Kidney (tissue), 13 donors: ENCODE measurements at regions not wholly inside any gene's neighbourhood (a gene's known extent, or its start where the extent isn't known, plus 50 kb on each side); places are given as distances from the start of the nearest gene placed in this dataset.
"Not testable (repeated sequence)": the region's sequence is repeated elsewhere in the genome, so short reads cannot be mapped to it uniquely, and the experiment has no call there.

Source experiments
- DNase-seq, 5 donors: peaks; one replicate each; pipeline ENCODE4 v3.0.0-alpha.2; 2013 to 2020
- FAIRE-seq: peaks from 2 replicates; lab custom pipeline; 2012; peaks lifted over from hg19 to GRCh38; lab: Jason Lieb, UNC
- H3K27ac ChIP-seq, 2 donors: one replicate each; pipeline ENCODE4 v1.7.0; 2013; ENCODE audit warnings: low read depth in 2 of 2, low read length in 2 of 2, inconsistent platforms in 1 of 2
- H3K27me3 ChIP-seq: one replicate; pipeline ENCODE4 v1.7.1; 2013; ENCODE audit warnings: low read length, inconsistent platforms; ENCODE audit not compliant: control insufficient read depth, insufficient read depth
- H3K36me3 ChIP-seq, 3 donors: one replicate each; pipeline versions ENCODE4 v1.7.0 to v1.7.1; 2013; ENCODE audit warnings: low read length in 3 of 3, control low read depth in 1 of 3, inconsistent platforms in 1 of 3; ENCODE audit not compliant: insufficient read depth in 3 of 3, control insufficient read depth in 2 of 3
- H3K4me1 ChIP-seq, 3 donors: one replicate each; pipeline versions ENCODE4 v1.7.0 to v1.7.1; 2013; ENCODE audit warnings: low read length in 3 of 3, inconsistent platforms in 1 of 3, low read depth in 1 of 3; ENCODE audit not compliant: control insufficient read depth in 2 of 3, insufficient read depth in 2 of 3
- H3K4me3 ChIP-seq, 3 donors: one replicate each; pipeline versions ENCODE4 v1.7.0 to v1.8.1; 2013; ENCODE audit warnings: low read length in 3 of 3, control low read depth in 1 of 3, inconsistent platforms in 1 of 3
- H3K9ac ChIP-seq, 3 donors: one replicate each; pipeline versions ENCODE4 v1.7.0 to v1.7.1; 2013; ENCODE audit warnings: low read length in 3 of 3, control low read depth in 1 of 3, inconsistent platforms in 1 of 3
- H3K9me3 ChIP-seq, 3 donors: one replicate each; pipeline versions ENCODE4 v1.7.0 to v1.7.1; 2013; ENCODE audit warnings: low read length in 3 of 3, control low read depth in 1 of 3, inconsistent platforms in 1 of 3; ENCODE audit not compliant: control insufficient read depth in 2 of 3, insufficient read depth in 1 of 3
- intact Hi-C: fragments of 100-400 bp; cut with DNase I; formaldehyde crosslinking; loops from one replicate; pipeline ENCODE4 v1.11.1; 2022
- TF ChIP-seq, protein P1 (sequence below): IDR thresholded peaks from 3 replicates; pipeline ENCODE4 v1.5.1; 2012; ENCODE audit warnings: mild to moderate bottlenecking, moderate library complexity, borderline replicate concordance; ENCODE audit not compliant: insufficient read depth; ENCODE audit errors: extremely low read depth
- donor health status: control.
- donor health status: control.
- donor health status: control.
- donor health status: control.
- donor health status: control.
- donor health status: DM: yes; HTN: yes; CAD: no.
- donor health status: Normal renal cell carcinoma (clear cell type).

DNA sequence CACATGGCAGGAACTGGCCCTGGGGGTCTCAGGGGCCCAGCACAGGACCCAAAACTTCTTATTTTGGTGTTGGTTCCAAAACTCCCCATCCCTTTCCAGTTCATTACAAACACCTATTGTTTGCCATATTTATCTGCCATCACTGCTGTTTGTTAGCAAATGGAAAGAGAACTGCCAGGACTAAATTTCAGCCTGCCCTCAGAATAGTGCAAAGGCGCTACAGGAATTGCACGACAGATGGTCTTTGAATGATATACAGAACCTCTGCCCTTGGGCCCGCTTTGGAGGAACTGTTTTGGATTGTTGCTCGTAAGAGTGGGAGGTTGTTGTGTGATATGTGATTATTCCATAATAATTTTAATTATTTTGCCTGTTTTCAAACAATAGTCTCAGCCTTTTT is 199.0 kb upstream of the FBXL4 start:
- TF ChIP-seq, protein P1, sequence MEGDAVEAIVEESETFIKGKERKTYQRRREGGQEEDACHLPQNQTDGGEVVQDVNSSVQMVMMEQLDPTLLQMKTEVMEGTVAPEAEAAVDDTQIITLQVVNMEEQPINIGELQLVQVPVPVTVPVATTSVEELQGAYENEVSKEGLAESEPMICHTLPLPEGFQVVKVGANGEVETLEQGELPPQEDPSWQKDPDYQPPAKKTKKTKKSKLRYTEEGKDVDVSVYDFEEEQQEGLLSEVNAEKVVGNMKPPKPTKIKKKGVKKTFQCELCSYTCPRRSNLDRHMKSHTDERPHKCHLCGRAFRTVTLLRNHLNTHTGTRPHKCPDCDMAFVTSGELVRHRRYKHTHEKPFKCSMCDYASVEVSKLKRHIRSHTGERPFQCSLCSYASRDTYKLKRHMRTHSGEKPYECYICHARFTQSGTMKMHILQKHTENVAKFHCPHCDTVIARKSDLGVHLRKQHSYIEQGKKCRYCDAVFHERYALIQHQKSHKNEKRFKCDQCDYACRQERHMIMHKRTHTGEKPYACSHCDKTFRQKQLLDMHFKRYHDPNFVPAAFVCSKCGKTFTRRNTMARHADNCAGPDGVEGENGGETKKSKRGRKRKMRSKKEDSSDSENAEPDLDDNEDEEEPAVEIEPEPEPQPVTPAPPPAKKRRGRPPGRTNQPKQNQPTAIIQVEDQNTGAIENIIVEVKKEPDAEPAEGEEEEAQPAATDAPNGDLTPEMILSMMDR: no peak
- intact Hi-C loops: no loop called here
- Histone ChIP-seq H3K27me3 (no peaks in the 10 kb centered on the region), H3K36me3 (no peaks in the 10 kb centered on the region), H3K9ac (no peak overlapping the region), H3K4me3 (no peak overlapping the region), H3K9me3 (no peaks in the 10 kb centered on the region), H3K27ac (no peak overlapping the region), H3K4me1 (no peaks in the 10 kb centered on the region)
- DNase-seq (no peak), FAIRE-seq (no peak)

DNA sequence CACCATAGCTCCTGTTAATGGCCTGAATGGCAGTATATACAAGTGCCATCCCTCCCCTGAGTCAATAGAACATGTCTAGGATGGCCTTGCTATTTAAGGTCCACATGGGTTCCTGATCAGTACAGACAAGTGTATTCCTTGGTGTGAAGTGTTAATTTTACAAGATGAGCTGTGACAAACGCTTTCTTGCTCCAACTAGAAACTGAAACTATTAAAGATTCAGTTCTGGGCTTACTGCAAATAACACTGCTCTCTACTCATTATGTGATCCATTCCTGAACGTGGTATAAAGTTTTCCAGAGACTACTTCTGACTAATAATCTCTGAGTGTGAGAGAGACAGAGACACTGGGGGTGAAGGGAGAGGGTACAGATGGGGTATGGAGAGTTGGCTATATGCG is 198.0 kb upstream of the FBXL4 start:
- no peak overlapping the region for H3K9ac ChIP-seq
- no peak overlapping the region for H3K27ac ChIP-seq
- TF ChIP-seq, protein P1: no peak
- DNase-seq (no peak), FAIRE-seq (no peak)
- H3K27me3 ChIP-seq: no peaks in the 10 kb centered on the region
- H3K4me1 ChIP-seq: no peaks in the 10 kb centered on the region
- no peaks in the 10 kb centered on the region for H3K36me3 ChIP-seq
- no peak overlapping the region for H3K4me3 ChIP-seq
- H3K9me3 ChIP-seq: no peaks in the 10 kb centered on the region
- intact Hi-C loops: no loop called here

DNA sequence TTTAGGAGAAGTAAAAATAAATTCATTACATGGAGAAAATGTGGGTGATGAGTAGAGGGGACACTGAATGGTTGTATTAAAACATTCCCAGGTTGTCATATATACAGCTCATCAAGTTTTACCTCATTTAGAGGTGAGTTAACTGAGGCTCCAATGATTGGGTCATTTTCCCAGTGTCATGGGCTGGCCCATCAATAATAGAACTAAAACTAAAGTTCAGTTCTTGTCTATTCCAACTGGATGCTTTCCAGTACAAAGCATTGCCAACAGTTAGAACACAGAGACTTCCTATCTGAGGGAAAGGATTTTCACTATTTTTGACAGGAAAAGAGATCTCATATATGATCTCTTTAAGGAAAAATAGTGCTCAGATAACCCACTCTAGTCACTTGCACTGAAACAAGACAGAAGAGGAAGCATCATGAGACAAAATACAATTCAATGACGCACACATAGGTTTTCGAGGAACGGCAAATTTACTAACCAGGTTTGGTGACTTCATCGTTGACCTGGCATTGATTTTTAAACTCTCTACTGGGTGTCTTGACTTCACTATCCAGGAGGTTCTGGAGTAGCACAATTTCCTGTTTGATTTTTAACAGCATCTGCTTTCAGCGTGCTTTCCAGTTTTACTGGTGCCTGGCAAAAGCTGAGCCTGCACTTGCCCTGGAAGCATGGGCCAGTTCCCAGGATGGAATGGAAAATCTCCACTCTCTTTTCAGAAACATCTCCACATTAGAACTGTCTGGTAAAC is 195.5 kb upstream of the FBXL4 start:
- no peak for FAIRE-seq

DNA sequence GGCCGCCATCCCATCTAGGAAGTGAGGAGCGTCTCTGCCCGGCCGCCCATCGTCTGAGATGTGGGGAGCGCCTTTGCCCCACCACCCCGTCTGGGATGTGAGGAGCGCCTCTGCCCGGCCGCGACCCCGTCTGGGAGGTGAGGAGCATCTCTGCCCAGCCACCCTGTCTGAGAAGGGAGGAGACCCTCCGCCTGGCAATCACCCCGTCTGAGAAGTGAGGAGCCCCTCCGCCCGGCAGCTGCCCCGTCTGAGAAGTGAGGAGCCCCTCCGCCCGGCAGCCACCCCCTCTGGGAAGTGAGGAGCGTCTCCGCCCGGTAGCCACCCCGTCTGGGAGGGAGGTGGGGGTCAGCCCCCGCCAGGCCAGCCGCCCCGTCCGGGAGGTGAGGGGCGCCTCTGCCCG is 194.2 kb upstream of the FBXL4 start:
- FAIRE-seq: not testable (repeated sequence)

More for the DNA sequence above, 195.5 kb upstream of the FBXL4 start:
- H3K9ac ChIP-seq: no peak overlapping the region
- DNase-seq: no peak
- H3K27ac ChIP-seq: no peak overlapping the region
- H3K36me3 ChIP-seq: no peaks in the 10 kb centered on the region
- TF ChIP-seq, protein P1: no peak
- H3K4me3 ChIP-seq: no peak overlapping the region
- intact Hi-C loops: no loop called here
- H3K9me3 ChIP-seq: no peaks in the 10 kb centered on the region
- H3K4me1 ChIP-seq: no peaks in the 10 kb centered on the region
- H3K27me3 ChIP-seq: no peaks in the 10 kb centered on the region

More for the DNA sequence above, 194.2 kb upstream of the FBXL4 start:
- H3K36me3 ChIP-seq, H3K4me1 ChIP-seq, H3K9me3 ChIP-seq, DNase-seq, intact Hi-C loops, H3K4me3 ChIP-seq, H3K27me3 ChIP-seq, H3K27ac ChIP-seq, H3K9ac ChIP-seq: not testable (repeated sequence)
